OCI-LY1 (cell line): ENCODE measurements at regions not wholly inside any gene's neighbourhood (a gene's known extent, or its start where the extent isn't known, plus 50 kb on each side); places are given as distances from the start of the nearest gene placed in this dataset.

Experiments
- H2AFZ ChIP-seq: fragments of 200-600 bp; sonication (generic), shearing (Covaris generic); 2 replicates; pipeline ENCODE4 v1.6.0; 2014; ENCODE audit warnings: antibody characterized with exemption, mild to moderate bottlenecking, low read length
- H3F3A ChIP-seq: fragments of 200-600 bp; sonication (generic), shearing (Covaris generic); 2 replicates; pipeline ENCODE4 v1.6.0; 2014; ENCODE audit warnings: mild to moderate bottlenecking, antibody characterized with exemption, low read length, moderate library complexity; ENCODE audit not compliant: insufficient read depth
- H3K27ac ChIP-seq: fragments of 200-600 bp; sonication (generic); 2 replicates; pipeline ENCODE4 v1.5.1; 2014; ENCODE audit warnings: low read length, mixed run types, mild to moderate bottlenecking, low read depth; ENCODE audit not compliant: poor library complexity, severe bottlenecking
- H3K27me3 ChIP-seq: fragments of 200-600 bp; sonication (generic); 2 replicates; pipeline ENCODE4 v1.6.0; 2014; ENCODE audit warnings: antibody characterized with exemption, mild to moderate bottlenecking, low read length, moderate library complexity; ENCODE audit not compliant: insufficient read depth
- H3K36me3 ChIP-seq: fragments of 200-600 bp; sonication (generic); 2 replicates; pipeline ENCODE4 v1.6.1; 2014; ENCODE audit warnings: mild to moderate bottlenecking, antibody characterized with exemption, low read length, moderate library complexity, mixed read lengths; ENCODE audit not compliant: insufficient read depth
- H3K4me1 ChIP-seq: fragments of 200-600 bp; sonication (generic); 2 replicates; pipeline ENCODE4 v1.5.1; 2014; ENCODE audit warnings: mild to moderate bottlenecking, low read length, moderate library complexity; ENCODE audit not compliant: insufficient read depth, severe bottlenecking
- H3K4me2 ChIP-seq: fragments of 200-600 bp; sonication (generic), shearing (Covaris generic); 2 replicates; pipeline ENCODE4 v1.6.1; 2014; ENCODE audit warnings: low read length
- H3K4me3 ChIP-seq: fragments of 200-600 bp; sonication (generic); 2 replicates; pipeline ENCODE4 v1.5.1; 2014; ENCODE audit warnings: low read length, low read depth, mild to moderate bottlenecking, mixed read lengths; ENCODE audit not compliant: poor library complexity, severe bottlenecking
- H3K79me2 ChIP-seq: fragments of 200-600 bp; shearing (Covaris generic); 2 replicates; pipeline ENCODE4 v1.6.1; 2016; ENCODE audit warnings: mixed run types, low read length, mixed read lengths; ENCODE audit not compliant: insufficient read depth
- H3K9ac ChIP-seq: fragments of 200-600 bp; sonication (generic), shearing (Covaris generic); 2 replicates; pipeline ENCODE4 v1.6.1; 2014; ENCODE audit warnings: mild to moderate bottlenecking, low read length, mixed read lengths
- H3K9me2 ChIP-seq: fragments of 200-600 bp; sonication (generic), shearing (Covaris generic); 2 replicates; pipeline ENCODE4 v1.6.1; 2014; ENCODE audit warnings: low read depth, mild to moderate bottlenecking, low read length, mixed read lengths
- H3K9me3 ChIP-seq: fragments of 200-600 bp; shearing (Covaris generic); 2 replicates; pipeline ENCODE4 v1.6.1; 2014; ENCODE audit warnings: low read length, mixed read lengths
- H4K20me1 ChIP-seq: fragments of 200-600 bp; sonication (generic), shearing (Covaris generic); 2 replicates; pipeline ENCODE4 v1.6.0; 2016; ENCODE audit warnings: mild to moderate bottlenecking, low read length; ENCODE audit not compliant: insufficient read depth
- EZH2 ChIP-seq: fragments of 200-600 bp; sonication (generic), shearing (Covaris generic); IDR thresholded peaks from 2 replicates; pipeline ENCODE4 v1.8.0; 2017; ENCODE audit warnings: borderline replicate concordance, mixed run types, mild to moderate bottlenecking, antibody characterized with exemption, low read length, moderate library complexity, mixed read lengths
- TF ChIP-seq, protein P1 (sequence below): fragments of 200-600 bp; sonication (generic), shearing (Covaris generic); IDR thresholded peaks from 2 replicates; pipeline ENCODE4 v1.5.1; 2017; ENCODE audit warnings: mild to moderate bottlenecking, antibody characterized with exemption, low read length, moderate library complexity, mixed read lengths

DNA sequence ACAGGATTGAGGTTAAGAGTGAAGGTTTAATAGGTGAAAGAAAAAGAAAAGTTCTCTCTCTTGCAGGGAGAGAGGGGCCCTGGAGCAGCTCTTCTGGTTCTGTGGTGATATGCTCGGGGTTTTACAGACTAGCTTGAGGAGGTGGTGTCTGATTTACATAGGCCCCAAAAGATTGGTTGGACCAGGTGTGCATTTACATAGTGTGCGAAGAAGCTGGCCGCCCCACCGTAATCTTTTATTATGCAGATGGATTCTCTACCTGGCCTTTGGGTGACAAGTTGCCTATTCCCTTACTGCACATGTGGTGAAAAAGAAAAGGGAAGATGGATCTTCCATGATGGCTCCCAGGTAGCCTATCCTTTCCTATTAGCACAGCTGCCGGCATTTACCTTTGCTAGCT lies 219.9 kb upstream of the GRIA4 start:
- H4K20me1 ChIP-seq = no peaks in the 10 kb centered on the region
- no peaks in the 10 kb centered on the region for H3K9me3 ChIP-seq
- no peak overlapping the region for H3K27ac ChIP-seq
- no peaks in the 10 kb centered on the region for H3K27me3 ChIP-seq
- no peak overlapping the region for H3K9ac ChIP-seq
- no peaks in the 10 kb centered on the region for H3F3A ChIP-seq
- no peak overlapping the region for H3K4me2 ChIP-seq
- no peak overlapping the region for H2AFZ ChIP-seq
- TF ChIP-seq, protein P1, sequence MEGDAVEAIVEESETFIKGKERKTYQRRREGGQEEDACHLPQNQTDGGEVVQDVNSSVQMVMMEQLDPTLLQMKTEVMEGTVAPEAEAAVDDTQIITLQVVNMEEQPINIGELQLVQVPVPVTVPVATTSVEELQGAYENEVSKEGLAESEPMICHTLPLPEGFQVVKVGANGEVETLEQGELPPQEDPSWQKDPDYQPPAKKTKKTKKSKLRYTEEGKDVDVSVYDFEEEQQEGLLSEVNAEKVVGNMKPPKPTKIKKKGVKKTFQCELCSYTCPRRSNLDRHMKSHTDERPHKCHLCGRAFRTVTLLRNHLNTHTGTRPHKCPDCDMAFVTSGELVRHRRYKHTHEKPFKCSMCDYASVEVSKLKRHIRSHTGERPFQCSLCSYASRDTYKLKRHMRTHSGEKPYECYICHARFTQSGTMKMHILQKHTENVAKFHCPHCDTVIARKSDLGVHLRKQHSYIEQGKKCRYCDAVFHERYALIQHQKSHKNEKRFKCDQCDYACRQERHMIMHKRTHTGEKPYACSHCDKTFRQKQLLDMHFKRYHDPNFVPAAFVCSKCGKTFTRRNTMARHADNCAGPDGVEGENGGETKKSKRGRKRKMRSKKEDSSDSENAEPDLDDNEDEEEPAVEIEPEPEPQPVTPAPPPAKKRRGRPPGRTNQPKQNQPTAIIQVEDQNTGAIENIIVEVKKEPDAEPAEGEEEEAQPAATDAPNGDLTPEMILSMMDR = no peak
- no peak for TF ChIP-seq EZH2
- H3K4me1 ChIP-seq = no peaks in the 10 kb centered on the region
- H3K79me2 ChIP-seq = no peaks in the 10 kb centered on the region
- H3K4me3 ChIP-seq = no peak overlapping the region
- H3K36me3 ChIP-seq = no peaks in the 10 kb centered on the region
- H3K9me2 ChIP-seq = no peaks in the 10 kb centered on the region

DNA sequence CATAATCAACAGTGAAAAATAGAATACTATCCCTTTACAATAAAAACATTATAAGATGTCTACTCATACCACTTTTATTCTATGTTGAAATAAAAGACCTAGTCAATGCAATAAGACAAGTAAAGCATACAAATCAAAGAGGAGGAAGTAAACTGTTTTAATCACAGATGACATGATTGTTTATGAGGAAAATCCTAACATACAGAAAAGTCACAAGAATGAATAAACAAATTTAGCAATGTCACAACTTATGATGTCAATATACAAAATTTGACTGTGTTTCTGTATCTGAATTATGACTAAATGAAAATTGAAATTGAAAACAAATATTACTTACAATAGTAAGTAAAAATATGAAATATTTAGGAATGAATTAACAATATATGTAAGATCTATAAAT lies 221.9 kb upstream of the GRIA4 start:
- Histone ChIP-seq H3K4me1 (no peaks in the 10 kb centered on the region), H3K79me2 (no peaks in the 10 kb centered on the region), H3K9me3 (no peaks in the 10 kb centered on the region), H2AFZ (no peak overlapping the region), H4K20me1 (no peaks in the 10 kb centered on the region), H3K27ac (no peak overlapping the region), H3K4me3 (no peak overlapping the region), H3K36me3 (no peaks in the 10 kb centered on the region), H3F3A (no peaks in the 10 kb centered on the region), H3K4me2 (no peak overlapping the region), H3K9ac (no peak overlapping the region), H3K27me3 (no peaks in the 10 kb centered on the region), H3K9me2 (no peaks in the 10 kb centered on the region)
- no peak for TF ChIP-seq EZH2
- TF ChIP-seq, protein P1 = no peak

DNA sequence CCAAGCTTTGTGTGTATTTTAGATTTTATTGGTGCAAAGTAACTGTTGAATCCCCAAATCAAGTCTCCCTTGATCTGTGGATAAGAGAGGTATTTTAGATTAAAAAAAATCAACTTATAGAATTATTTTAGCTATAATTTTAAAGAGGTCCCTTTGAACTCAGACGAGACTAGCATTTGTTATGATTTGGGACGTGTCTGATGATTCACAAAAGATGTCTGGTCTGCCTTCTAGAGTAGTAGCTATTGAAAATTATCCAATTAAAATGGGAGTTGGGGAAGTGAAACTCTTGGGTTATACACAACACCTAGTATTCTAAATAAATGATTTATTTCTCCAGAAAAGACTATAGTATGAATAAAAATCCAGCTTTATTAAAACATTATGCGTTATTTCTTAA lies 227.9 kb upstream of the GRIA4 start:
- Histone ChIP-seq H3K79me2 (no peaks in the 10 kb centered on the region), H3K4me3 (no peak overlapping the region), H3K9ac (no peak overlapping the region), H2AFZ (no peak overlapping the region), H3K9me3 (no peaks in the 10 kb centered on the region), H3K4me2 (no peak overlapping the region), H3K36me3 (no peaks in the 10 kb centered on the region), H3K9me2 (no peaks in the 10 kb centered on the region), H3F3A (no peaks in the 10 kb centered on the region), H4K20me1 (no peaks in the 10 kb centered on the region), H3K4me1 (no peaks in the 10 kb centered on the region), H3K27me3 (no peaks in the 10 kb centered on the region), H3K27ac (no peak overlapping the region)
- no peak for TF ChIP-seq EZH2
- TF ChIP-seq, protein P1 = no peak
